Activated CD4-positive, alpha-beta T cell treated with anti-CD3 and anti-CD28 coated beads, Interleukin-2, amount 50 U/mL, for 1 hour (primary cell): ENCODE measurements at regions not wholly inside any gene's neighbourhood (a gene's known extent, or its start where the extent isn't known, plus 50 kb on each side); places are given as distances from the start of the nearest gene placed in this dataset.

ENCODE experiments used
- DNase-seq: peaks from one replicate; pipeline ENCODE4 v3.0.0-alpha.2; 2020

- DNase-seq, result no peak
These were observed 227.9 kb upstream of the PMFBP1 start for GRCh38 chr16:72399811-72400210.

GRCh38 chr16:72397876-72398275 lies 225.9 kb upstream of the PMFBP1 start:
- DNase-seq, result no peak

- DNase-seq, result no peak
These were observed 222.6 kb upstream of the PMFBP1 start for GRCh38 chr16:72394526-72394925.

DNA sequence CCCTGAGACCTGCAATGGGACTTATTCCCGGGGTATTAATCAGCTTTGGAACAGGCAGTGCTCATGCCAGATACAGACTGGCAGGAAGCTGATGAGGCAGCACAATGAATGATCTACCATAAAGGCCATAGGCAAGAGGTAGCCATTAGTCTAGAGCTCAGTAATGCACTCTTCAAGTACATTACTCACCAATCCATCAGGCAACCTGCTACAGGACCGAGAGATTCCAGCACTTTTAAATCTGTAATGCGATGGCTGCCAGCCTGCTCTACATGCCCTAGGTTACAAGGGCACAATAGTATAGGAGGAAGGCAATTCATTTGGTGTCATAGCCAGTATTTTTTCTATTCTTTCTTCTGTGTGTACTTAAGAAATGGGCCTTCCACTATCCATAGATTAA lies 217.8 kb upstream of the PMFBP1 start:
- no peak for DNase-seq

GRCh38 chr16:72388007-72388406 lies 216.1 kb upstream of the PMFBP1 start:
- DNase-seq, result no peak

DNA sequence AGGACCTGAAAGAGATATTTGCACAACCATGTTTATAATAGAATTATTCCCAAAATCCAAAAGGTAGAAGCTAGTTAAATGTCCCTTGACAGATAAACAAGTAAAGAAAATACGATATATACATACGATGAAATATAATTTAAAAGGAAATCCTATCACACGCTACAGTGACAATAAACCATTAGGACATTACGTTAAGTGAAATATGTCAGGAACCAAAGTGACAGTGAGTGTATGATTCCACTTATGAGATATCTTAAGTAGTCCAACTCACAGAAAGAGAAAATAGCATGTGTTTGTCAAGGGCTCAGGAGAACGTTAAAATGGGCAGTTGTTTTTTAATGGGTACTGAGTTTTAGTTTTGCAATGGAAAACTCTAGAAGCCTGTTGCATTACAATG lies 212.7 kb upstream of the PMFBP1 start:
- no peak for DNase-seq

GRCh38 chr16:72380283-72380682 lies 208.3 kb upstream of the PMFBP1 start:
- DNase-seq, result no peak

- DNase-seq, result no peak
These were observed 201.2 kb upstream of the PMFBP1 start for GRCh38 chr16:72373201-72373600.

- DNase-seq, result no peak
These were observed 200.4 kb upstream of the PMFBP1 start for GRCh38 chr16:72372087-72373045.

DNA sequence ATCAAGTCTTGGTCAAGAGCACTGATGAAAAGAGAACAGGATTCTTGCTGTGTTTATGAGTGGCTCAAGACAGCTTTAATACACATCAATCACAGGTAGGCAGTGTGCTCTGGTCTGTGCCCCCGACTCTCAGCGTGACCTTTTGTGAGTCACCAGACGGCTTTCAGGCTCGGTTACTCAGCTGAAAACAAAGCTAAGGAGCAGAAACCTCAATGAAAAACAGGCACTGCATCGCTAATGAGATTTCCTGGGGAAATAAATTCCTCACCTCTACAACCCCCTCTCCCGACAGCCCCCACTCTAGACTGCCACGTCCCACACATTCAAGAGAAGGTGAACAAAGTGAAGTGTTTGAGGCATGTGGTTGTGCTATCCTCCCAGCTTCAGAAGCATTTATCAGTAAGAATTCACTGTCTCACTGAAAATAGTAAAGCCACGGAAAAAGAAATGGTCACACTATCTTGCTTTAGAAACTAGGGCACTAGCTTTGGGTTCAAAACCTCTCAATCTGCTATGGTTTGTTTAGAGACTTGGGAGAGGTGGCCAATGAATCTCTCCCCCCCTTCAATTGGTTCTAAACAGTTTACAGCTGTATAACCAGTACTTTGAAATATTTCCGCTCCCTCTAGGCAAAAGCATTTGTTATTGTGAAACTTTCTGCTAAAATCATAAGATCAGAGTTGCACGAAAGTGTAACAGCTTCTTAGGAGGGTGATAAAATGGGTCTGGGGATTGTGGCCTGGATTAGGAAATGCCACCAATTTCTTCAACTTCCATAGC lies 199.5 kb upstream of the PMFBP1 start:
- DNase-seq, result no peak

DNA sequence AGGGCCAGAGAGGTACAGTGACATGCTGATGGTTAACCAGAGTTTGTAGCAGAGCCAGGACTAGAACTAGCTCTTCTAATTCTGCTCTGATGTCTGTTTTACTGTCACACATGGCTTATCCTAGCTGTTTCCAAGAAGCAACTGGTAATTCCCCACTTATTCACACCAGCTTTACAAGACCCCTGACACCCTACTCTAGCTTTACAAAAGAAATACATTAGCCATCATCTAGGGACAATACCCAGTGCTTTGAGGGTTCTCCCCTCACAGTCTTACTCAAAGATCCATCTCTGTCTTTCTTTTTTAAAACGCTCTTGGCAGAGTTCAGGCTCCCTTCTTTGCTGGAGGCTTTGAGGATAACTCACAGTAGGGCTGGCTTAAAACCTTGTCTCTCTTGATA lies 197.3 kb upstream of the PMFBP1 start:
- DNase-seq, result no peak

- DNase-seq, result no peak
These were observed 195.9 kb upstream of the PMFBP1 start for GRCh38 chr16:72367851-72368250.

- no peak for DNase-seq
These were observed 191.0 kb upstream of the PMFBP1 start for GRCh38 chr16:72362973-72363372.

- DNase-seq, result no peak
These were observed 190.5 kb upstream of the PMFBP1 start for GRCh38 chr16:72362476-72362875.

GRCh38 chr16:72357910-72358309 lies 186.0 kb upstream of the PMFBP1 start:
- no peak for DNase-seq

GRCh38 chr16:72355561-72355960 lies 183.6 kb upstream of the PMFBP1 start:
- no peak for DNase-seq

DNA sequence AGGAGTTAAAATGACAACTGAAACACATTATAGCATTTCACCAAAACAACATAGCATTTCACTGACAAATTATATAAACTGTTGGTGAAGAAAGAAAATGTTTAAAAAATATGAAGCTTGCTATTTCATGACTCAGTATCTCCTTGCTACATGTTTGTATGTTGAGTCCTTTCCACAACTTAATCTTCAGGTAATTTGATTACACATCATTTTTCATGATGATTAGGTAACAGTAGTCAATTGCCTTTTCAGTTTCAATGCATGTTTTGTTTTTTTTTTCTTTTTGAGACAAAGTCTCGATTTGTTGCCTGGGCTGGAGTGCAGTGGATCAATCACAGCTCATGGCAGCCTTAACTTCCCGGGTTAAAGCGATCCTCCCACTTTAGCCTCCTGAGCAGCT lies 177.8 kb upstream of the PMFBP1 start:
- DNase-seq, result no peak

GRCh38 chr16:72332926-72333325 lies 161.0 kb upstream of the PMFBP1 start:
- no peak for DNase-seq

DNA sequence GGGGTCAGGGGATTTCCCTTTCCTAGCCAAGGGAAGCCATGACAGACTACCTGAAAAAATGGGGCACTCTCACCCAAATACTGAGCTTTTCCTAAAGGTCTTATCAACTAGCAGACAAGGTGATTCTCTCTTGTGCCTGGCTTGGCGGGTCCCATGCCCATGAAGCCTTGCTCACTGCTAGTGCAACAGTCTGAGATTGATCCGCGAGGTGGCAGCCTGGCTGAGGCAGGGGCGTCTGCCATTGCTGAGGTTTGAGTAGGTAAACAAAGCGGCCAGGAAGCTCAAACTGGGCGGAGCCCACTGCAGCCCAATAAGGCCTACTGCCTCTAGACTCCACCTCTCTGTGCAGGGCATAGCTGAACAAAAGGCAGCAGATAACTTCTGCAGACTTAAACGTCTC lies 152.6 kb upstream of the PMFBP1 start:
- no peak for DNase-seq

- no peak for DNase-seq
These were observed 145.5 kb upstream of the PMFBP1 start for GRCh38 chr16:72317446-72317845.

GRCh38 chr16:72313903-72314302 lies 141.9 kb upstream of the PMFBP1 start:
- no peak for DNase-seq

- no peak for DNase-seq
These were observed 140.9 kb upstream of the PMFBP1 start for GRCh38 chr16:72312828-72313227.

- no peak for DNase-seq
These were observed 139.5 kb upstream of the PMFBP1 start for GRCh38 chr16:72311426-72311825.

DNA sequence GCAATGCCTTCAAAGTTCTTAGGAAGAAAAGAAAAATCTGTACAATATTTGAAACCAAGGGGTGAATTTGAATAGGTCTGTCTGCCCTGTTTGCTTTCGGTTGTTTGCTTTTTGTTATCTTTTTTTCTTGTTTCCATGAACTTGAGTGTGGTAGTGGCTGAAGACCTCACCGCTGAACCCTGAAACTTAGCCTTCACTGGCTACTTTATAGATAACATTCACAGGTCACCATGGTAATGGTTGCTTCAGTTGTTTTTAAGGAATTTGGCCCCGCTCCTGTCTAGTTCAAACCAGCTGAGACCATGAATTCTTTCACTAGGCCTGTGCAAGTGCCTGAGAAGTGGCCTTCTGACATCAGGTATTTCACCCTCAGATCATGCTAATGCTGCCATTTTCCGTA lies 137.0 kb upstream of the PMFBP1 start:
- no peak for DNase-seq
